H9 (cell line): ENCODE measurements at regions not wholly inside any gene's neighbourhood (a gene's known extent, or its start where the extent isn't known, plus 50 kb on each side); places are given as distances from the start of the nearest gene placed in this dataset.
"Not testable (repeated sequence)": the region's sequence is repeated elsewhere in the genome, so short reads cannot be mapped to it uniquely, and the experiment has no call there.

Experiments used
- DNase-seq: peaks from one replicate; pipeline ENCODE4 v3.0.0-alpha.2; 2017
- H2AFZ ChIP-seq: one replicate; pipeline ENCODE4 v1.6.1; 2013; ENCODE audit warnings: mild to moderate bottlenecking, low read length, control low read depth, moderate library complexity
- H2AK5ac ChIP-seq: 2 replicates; pipeline ENCODE4 v1.6.1; 2013; ENCODE audit warnings: low read length, control low read depth, mixed read lengths; ENCODE audit not compliant: insufficient read length
- H2BK120ac ChIP-seq: one replicate; pipeline ENCODE4 v1.6.1; 2013; ENCODE audit warnings: low read depth, mild to moderate bottlenecking, low read length, control low read depth, inconsistent platforms; ENCODE audit not compliant: poor library complexity, severe bottlenecking
- H2BK12ac ChIP-seq: 2 replicates; pipeline ENCODE4 v1.6.1; 2013; ENCODE audit warnings: low read length, control low read depth, mixed read lengths, low read depth; ENCODE audit not compliant: insufficient read length
- H2BK15ac ChIP-seq: 2 replicates; pipeline ENCODE4 v1.6.1; 2013; ENCODE audit warnings: low read depth, low read length, control low read depth
- H2BK20ac ChIP-seq: one replicate; pipeline ENCODE4 v1.6.1; 2013; ENCODE audit warnings: low read depth, mild to moderate bottlenecking, low read length, control low read depth, inconsistent platforms; ENCODE audit not compliant: poor library complexity, severe bottlenecking
- H2BK5ac ChIP-seq: 2 replicates; pipeline ENCODE4 v1.6.1; 2013; ENCODE audit warnings: low read length, control low read depth, mixed read lengths; ENCODE audit not compliant: insufficient read length
- H3K14ac ChIP-seq: 2 replicates; pipeline ENCODE4 v1.6.1; 2013; ENCODE audit warnings: low read length, control low read depth; ENCODE audit not compliant: insufficient read depth
- H3K18ac ChIP-seq: 2 replicates; pipeline ENCODE4 v1.6.1; 2013; ENCODE audit warnings: low read depth, mild to moderate bottlenecking, mixed read lengths, low read length, control low read depth; ENCODE audit not compliant: insufficient read length
- H3K23ac ChIP-seq: 2 replicates; pipeline ENCODE4 v1.6.1; 2013; ENCODE audit warnings: low read length, control low read depth, mixed read lengths, low read depth; ENCODE audit not compliant: insufficient read length
- H3K23me2 ChIP-seq: 2 replicates; pipeline ENCODE4 v1.6.1; 2013; ENCODE audit warnings: low read depth, mild to moderate bottlenecking, mixed read lengths, low read length, control low read depth; ENCODE audit not compliant: insufficient read length, poor library complexity, severe bottlenecking
- H3K27ac ChIP-seq: 2 replicates; pipeline ENCODE4 v1.5.1; 2013; ENCODE audit warnings: low read length, control low read depth, mixed read lengths, low read depth; ENCODE audit not compliant: insufficient read length
- H3K27me3 ChIP-seq: 2 replicates; pipeline ENCODE4 v1.6.1; 2013; ENCODE audit warnings: low read length, control low read depth, inconsistent platforms; ENCODE audit not compliant: insufficient read depth
- H3K4ac ChIP-seq: 2 replicates; pipeline ENCODE4 v1.6.1; 2013; ENCODE audit warnings: low read depth, mild to moderate bottlenecking, control low read depth, inconsistent platforms, low read length, moderate library complexity
- H3K4me1 ChIP-seq: 2 replicates; pipeline ENCODE4 v1.6.1; 2013; ENCODE audit warnings: low read length, control low read depth, inconsistent platforms; ENCODE audit not compliant: insufficient read depth
- H3K4me2 ChIP-seq: 2 replicates; pipeline ENCODE4 v1.6.1; 2013; ENCODE audit warnings: low read length, control low read depth, mixed read lengths; ENCODE audit not compliant: insufficient read length, insufficient read depth
- H3K56ac ChIP-seq: 2 replicates; pipeline ENCODE4 v1.6.1; 2013; ENCODE audit warnings: low read depth, mild to moderate bottlenecking, mixed read lengths, low read length, control low read depth; ENCODE audit not compliant: insufficient read length
- H3K79me1 ChIP-seq: 2 replicates; pipeline ENCODE4 v1.6.1; 2013; ENCODE audit warnings: low read depth, mild to moderate bottlenecking, moderate library complexity, low read length, control low read depth, inconsistent platforms; ENCODE audit not compliant: insufficient read depth, poor library complexity, severe bottlenecking
- H3K79me2 ChIP-seq: 2 replicates; pipeline ENCODE4 v1.6.1; 2013; ENCODE audit warnings: low read length, control low read depth, inconsistent platforms; ENCODE audit not compliant: insufficient read depth
- H3K9ac ChIP-seq: 2 replicates; pipeline ENCODE4 v1.6.1; 2013; ENCODE audit warnings: low read length, control low read depth, mixed read lengths; ENCODE audit not compliant: insufficient read length; ENCODE audit errors: extremely low read depth
- H3K9me3 ChIP-seq: one replicate; pipeline ENCODE4 v1.6.1; 2013; ENCODE audit warnings: low read depth, low read length, inconsistent platforms; ENCODE audit not compliant: control insufficient read depth
- H3T11ph ChIP-seq: one replicate; pipeline ENCODE4 v1.6.1; 2013; ENCODE audit warnings: mild to moderate bottlenecking, low read length, control low read depth, inconsistent platforms
- H4K20me1 ChIP-seq: one replicate; pipeline ENCODE4 v1.6.1; 2013; ENCODE audit not compliant: control insufficient read depth, insufficient read length, insufficient read depth
- H4K5ac ChIP-seq: 2 replicates; pipeline ENCODE4 v1.6.1; 2013; ENCODE audit warnings: low read depth, mild to moderate bottlenecking, mixed read lengths, low read length, control low read depth; ENCODE audit not compliant: insufficient read length
- H4K8ac ChIP-seq: replicated peaks from 2 replicates; pipeline ENCODE4 v1.6.1; 2013; ENCODE audit warnings: low read length, control low read depth, mixed read lengths, low read depth; ENCODE audit not compliant: insufficient read length
- H4K91ac ChIP-seq: 2 replicates; pipeline ENCODE4 v1.6.1; 2013; ENCODE audit warnings: low read depth, mild to moderate bottlenecking, moderate library complexity, mixed read lengths, low read length, control low read depth; ENCODE audit not compliant: insufficient read length
- H3K27ac Mint-ChIP-seq, 3 experiments: 2 replicates in 2 of 3; 3 replicates in 1 of 3; pipeline ENCODE4 v1.8.0; 2020 to 2021; ENCODE audit warnings: mixed read lengths in 3 of 3, mild to moderate bottlenecking in 1 of 3, moderate library complexity in 1 of 3
- H3K27me3 Mint-ChIP-seq: 2 replicates; pipeline ENCODE4 v1.8.0; 2021; ENCODE audit warnings: low read depth, mild to moderate bottlenecking, moderate library complexity, mixed read lengths
- H3K36me3 Mint-ChIP-seq, 3 experiments: 2 replicates in 2 of 3; 3 replicates in 1 of 3; pipeline ENCODE4 v1.8.0; 2020 to 2021; ENCODE audit warnings: low read depth in 3 of 3, mixed read lengths in 3 of 3; ENCODE audit not compliant: insufficient read depth in 1 of 3
- H3K4me1 Mint-ChIP-seq, 2 experiments: 2 replicates each; pipeline ENCODE4 v1.8.0; 2020; ENCODE audit warnings: mixed read lengths in 2 of 2
- H3K4me3 Mint-ChIP-seq, 2 experiments: 2 replicates in 1 of 2; 3 replicates in 1 of 2; pipeline ENCODE4 v1.8.0; 2020 to 2021; ENCODE audit warnings: mild to moderate bottlenecking in 2 of 2, mixed read lengths in 2 of 2, moderate library complexity in 1 of 2
- H3K9me3 Mint-ChIP-seq, 2 experiments: 2 replicates in 1 of 2; 3 replicates in 1 of 2; pipeline ENCODE4 v1.8.0; 2020; ENCODE audit warnings: mild to moderate bottlenecking in 2 of 2, mixed read lengths in 2 of 2, moderate library complexity in 1 of 2
- WGBS: extraction: QIAGEN DNeasy Blood & Tissue Kit; methylation state at CpG from one replicate; pipeline ENCODE4 v1.1.7; 2013; ENCODE audit warnings: missing lambda C conversion rate, low lambda C conversion rate, mixed read lengths; ENCODE audit not compliant: insufficient read length; ENCODE audit errors: extremely low coverage; 5-methylcytosine and 5-hydroxymethylcytosine counted together

DNA sequence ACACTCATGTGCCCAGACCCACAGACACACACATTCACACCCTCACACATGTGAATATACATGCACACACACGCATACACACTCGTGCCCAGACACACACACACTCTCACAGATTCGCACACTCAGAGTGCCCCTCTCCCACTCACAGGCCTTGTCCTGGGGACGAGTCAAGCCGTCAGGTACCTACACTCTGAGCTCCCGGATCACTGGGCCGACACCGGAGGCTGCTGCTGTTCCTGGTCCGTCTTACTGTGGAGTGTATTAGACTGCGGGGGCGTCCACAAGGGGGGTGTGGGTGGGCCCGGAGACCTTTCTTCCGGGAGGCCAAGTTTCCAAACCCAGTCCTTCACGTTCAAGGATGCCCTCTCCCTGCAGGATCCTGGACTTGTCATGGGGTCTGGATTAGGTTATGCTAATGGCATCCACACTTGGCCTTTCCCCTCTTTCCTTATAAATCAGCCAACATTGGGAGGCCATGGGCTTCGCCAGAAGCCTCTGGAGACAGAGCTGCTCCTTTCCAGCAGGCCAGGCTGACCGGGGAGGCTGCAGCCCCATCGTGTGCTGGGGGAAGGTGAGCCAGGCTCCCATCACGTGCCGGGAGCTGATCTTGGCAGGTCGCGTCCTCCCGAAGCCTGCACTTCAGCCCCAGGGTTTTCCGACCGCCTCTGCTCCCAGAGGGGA lies 186.4 kb downstream of the NPIPB11 start:
- not testable (repeated sequence) for H3T11ph ChIP-seq, H3K27ac ChIP-seq, H3K79me1 ChIP-seq, H4K8ac ChIP-seq, H3K4ac ChIP-seq, H2BK20ac ChIP-seq, H2AK5ac ChIP-seq, H3K4me1 ChIP-seq, H3K9ac ChIP-seq, H2BK12ac ChIP-seq, H3K9me3 ChIP-seq, H4K5ac ChIP-seq, H2BK15ac ChIP-seq, H3K4me2 ChIP-seq, DNase-seq, H3K27me3 ChIP-seq, H3K23ac ChIP-seq, H3K79me2 ChIP-seq, H4K91ac ChIP-seq, H3K56ac ChIP-seq, H3K14ac ChIP-seq, H4K20me1 ChIP-seq, H2BK5ac ChIP-seq, H3K23me2 ChIP-seq, H3K4me1 Mint-ChIP-seq, H2BK120ac ChIP-seq, H3K18ac ChIP-seq, H2AFZ ChIP-seq, H3K27me3 Mint-ChIP-seq
- Mint-ChIP-seq H3K36me3 (peaks cover 0 to 12% (median 6%) of the 10 kb centered on the region in 3 experiments; a peak in 6 of 7 replicates), H3K4me3 (peak overlapping the region in 1 of 2 experiments; percentile 24; a peak in 2 of 5 replicates), H3K9me3 (peaks cover 13 to 21% of the 10 kb centered on the region in 2 experiments), H3K27ac (peak overlapping the region in 2 of 3 experiments; percentile 12 to 52; a peak in 1 of 7 replicates)
- no CpG with 5 or more reads among the region's 24 CpGs for WGBS

DNA sequence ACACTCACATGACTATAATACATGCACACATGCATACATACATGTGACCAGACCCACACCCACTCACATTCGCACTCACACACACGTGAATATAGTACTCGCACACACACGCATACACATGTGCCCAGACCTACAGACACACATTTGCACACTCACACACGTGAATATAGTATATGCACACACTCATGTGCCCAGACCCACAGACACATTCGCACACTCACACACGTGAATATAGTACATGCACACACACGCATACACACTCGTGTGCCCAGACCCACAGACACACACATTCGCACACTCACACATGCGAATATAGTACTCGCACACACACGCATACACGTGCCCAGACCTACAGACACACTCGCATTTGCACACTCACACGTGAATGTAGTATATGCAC lies 186.9 kb downstream of the NPIPB11 start:
- peak overlapping the region in 1 of 2 experiments; percentile 24; a peak in 2 of 5 replicates for H3K4me3 Mint-ChIP-seq
- not testable (repeated sequence) for H2AFZ ChIP-seq, H3K9ac ChIP-seq, H3K23me2 ChIP-seq, H3K9me3 ChIP-seq, H2BK12ac ChIP-seq, H3K56ac ChIP-seq, H3K4me1 ChIP-seq, H3K4me2 ChIP-seq, H2BK20ac ChIP-seq, H2BK15ac ChIP-seq, H4K8ac ChIP-seq, H3K14ac ChIP-seq, H2AK5ac ChIP-seq, H3K79me1 ChIP-seq, H3K23ac ChIP-seq, H3K27ac ChIP-seq, H3K18ac ChIP-seq, H4K91ac ChIP-seq, H4K20me1 ChIP-seq, H3K4ac ChIP-seq, H2BK120ac ChIP-seq, H2BK5ac ChIP-seq, H3T11ph ChIP-seq, H3K27me3 Mint-ChIP-seq, H4K5ac ChIP-seq, H3K79me2 ChIP-seq, H3K27me3 ChIP-seq, H3K4me1 Mint-ChIP-seq, DNase-seq
- WGBS, result no CpG with 5 or more reads among the region's 16 CpGs
- H3K9me3 Mint-ChIP-seq, result peaks cover 13 to 21% of the 10 kb centered on the region in 2 experiments
- H3K36me3 Mint-ChIP-seq, result peaks cover 0 to 12% (median 6%) of the 10 kb centered on the region in 3 experiments; a peak in 6 of 7 replicates
- peak overlapping the region in 2 of 3 experiments; percentile 12 to 52; a peak in 1 of 7 replicates for H3K27ac Mint-ChIP-seq
